ENCODE measurements at regions not wholly inside any gene's neighbourhood (a gene's known extent, or its start where the extent isn't known, plus 50 kb on each side); places are given as distances from the start of the nearest gene placed in this dataset.

GRCh38 chr2:8421658-8422449 lies 260.0 kb upstream of the ID2 start:
- no peak for TF ChIP-seq CTCF (conservative IDR thresholded peaks at IDR 0.05)
- Mint-ChIP-seq H3K36me3 (no peaks in the 10 kb centered on the region), H3K9me3 (peaks cover 9% of the 10 kb centered on the region), H3K4me1 (ENCODE audit: unreplicated experiment) (peaks cover 11% of the 10 kb centered on the region), H3K27ac (no peak overlapping the region), H3K27me3 (no peaks in the 10 kb centered on the region), H3K4me3 (no peak overlapping the region)
- DNase-seq (ENCODE audit: extremely low spot score, unreplicated experiment), result no peak

GRCh38 chr2:8422450-8422800 lies 259.4 kb upstream of the ID2 start:
- Mint-ChIP-seq H3K4me3 (no peak overlapping the region), H3K36me3 (no peaks in the 10 kb centered on the region), H3K27me3 (no peaks in the 10 kb centered on the region), H3K27ac (no peak overlapping the region), H3K9me3 (peaks cover 9% of the 10 kb centered on the region), H3K4me1 (ENCODE audit: unreplicated experiment) (peaks cover 11% of the 10 kb centered on the region)
- TF ChIP-seq CTCF (conservative IDR thresholded peaks at IDR 0.05), result no peak
- DNase-seq (ENCODE audit: extremely low spot score, unreplicated experiment), result no peak

GRCh38 chr2:8424997-8425900 lies 256.6 kb upstream of the ID2 start:
- Mint-ChIP-seq H3K27me3 (no peaks in the 10 kb centered on the region), H3K9me3 (peaks cover 13% of the 10 kb centered on the region), H3K27ac (no peak overlapping the region), H3K4me1 (ENCODE audit: unreplicated experiment) (peaks cover 6% of the 10 kb centered on the region), H3K4me3 (no peak overlapping the region), H3K36me3 (peaks cover 4% of the 10 kb centered on the region)
- TF ChIP-seq CTCF (conservative IDR thresholded peaks at IDR 0.05), result no peak
- no peak for DNase-seq (ENCODE audit: extremely low spot score, unreplicated experiment)

- no peaks in the 10 kb centered on the region for H3K4me1 Mint-ChIP-seq (ENCODE audit: unreplicated experiment)
- no peaks in the 10 kb centered on the region for H3K27me3 Mint-ChIP-seq
- H3K36me3 Mint-ChIP-seq, result peaks cover 4% of the 10 kb centered on the region
- H3K27ac Mint-ChIP-seq, result no peak overlapping the region
- no peak for DNase-seq (ENCODE audit: extremely low spot score, unreplicated experiment)
- TF ChIP-seq CTCF (conservative IDR thresholded peaks at IDR 0.05), result no peak
- peaks cover 13% of the 10 kb centered on the region for H3K9me3 Mint-ChIP-seq
- H3K4me3 Mint-ChIP-seq, result no peak overlapping the region
Observed at GRCh38 chr2:8426550-8426949, 255.3 kb upstream of the ID2 start.

- H3K4me1 Mint-ChIP-seq (ENCODE audit: unreplicated experiment), result no peaks in the 10 kb centered on the region
- no peak overlapping the region for H3K4me3 Mint-ChIP-seq
- TF ChIP-seq CTCF (conservative IDR thresholded peaks at IDR 0.05), result no peak
- no peaks in the 10 kb centered on the region for H3K27me3 Mint-ChIP-seq
- peaks cover 4% of the 10 kb centered on the region for H3K36me3 Mint-ChIP-seq
- H3K27ac Mint-ChIP-seq, result no peak overlapping the region
- no peak for DNase-seq (ENCODE audit: extremely low spot score, unreplicated experiment)
- peaks cover 13% of the 10 kb centered on the region for H3K9me3 Mint-ChIP-seq
Observed at GRCh38 chr2:8427211-8427610, 254.6 kb upstream of the ID2 start.

Data from type B pancreatic cell (in vitro differentiated cells).